ENCODE measurements at regions not wholly inside any gene's neighbourhood (a gene's known extent, or its start where the extent isn't known, plus 50 kb on each side); places are given as distances from the start of the nearest gene placed in this dataset.
A peak's percentile ranks its signal among the peaks of the same experiment; 100 is the strongest.
"Not testable (repeated sequence)": the region's sequence is repeated elsewhere in the genome, so short reads cannot be mapped to it uniquely, and the experiment has no call there.

DNA sequence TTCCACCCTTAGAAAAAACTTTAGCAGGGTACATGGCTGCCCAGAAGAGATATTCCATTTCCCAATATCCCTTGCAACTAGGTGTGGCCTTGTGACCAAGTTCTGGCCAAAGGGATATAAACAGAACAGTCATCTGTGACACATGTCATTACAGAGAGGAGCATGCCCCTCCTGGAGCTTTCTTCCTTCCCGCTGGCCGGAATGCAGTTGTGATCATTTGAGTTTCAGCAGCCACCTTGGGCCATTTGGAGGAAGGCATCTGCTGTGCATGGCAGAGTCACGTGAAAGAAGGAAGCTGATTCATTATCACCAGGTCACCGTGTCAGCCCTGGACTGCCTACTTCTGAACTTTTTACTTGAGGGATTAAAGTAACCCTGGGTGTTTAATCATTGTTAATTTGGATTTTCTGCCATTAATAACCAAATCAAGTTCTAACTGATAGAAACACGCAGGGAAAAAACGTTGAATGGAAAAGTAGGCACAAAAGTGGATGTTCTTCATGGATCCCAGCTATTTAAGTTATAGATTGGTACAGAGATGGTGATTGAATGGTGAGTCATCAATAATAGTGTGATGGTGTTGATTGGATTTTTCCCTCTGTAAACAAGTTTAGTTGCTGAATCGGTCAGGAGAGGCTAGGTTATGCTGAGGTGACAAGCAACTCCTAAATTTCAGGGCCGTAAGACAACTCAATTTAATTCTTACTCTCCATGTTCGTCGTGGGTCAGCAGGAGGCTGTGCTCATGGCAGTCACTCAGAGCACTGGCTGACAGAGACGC, 80.7 kb upstream of the CCDC167 start:
- no peak for DNase-seq (ENCODE audit: low read depth)

DNA sequence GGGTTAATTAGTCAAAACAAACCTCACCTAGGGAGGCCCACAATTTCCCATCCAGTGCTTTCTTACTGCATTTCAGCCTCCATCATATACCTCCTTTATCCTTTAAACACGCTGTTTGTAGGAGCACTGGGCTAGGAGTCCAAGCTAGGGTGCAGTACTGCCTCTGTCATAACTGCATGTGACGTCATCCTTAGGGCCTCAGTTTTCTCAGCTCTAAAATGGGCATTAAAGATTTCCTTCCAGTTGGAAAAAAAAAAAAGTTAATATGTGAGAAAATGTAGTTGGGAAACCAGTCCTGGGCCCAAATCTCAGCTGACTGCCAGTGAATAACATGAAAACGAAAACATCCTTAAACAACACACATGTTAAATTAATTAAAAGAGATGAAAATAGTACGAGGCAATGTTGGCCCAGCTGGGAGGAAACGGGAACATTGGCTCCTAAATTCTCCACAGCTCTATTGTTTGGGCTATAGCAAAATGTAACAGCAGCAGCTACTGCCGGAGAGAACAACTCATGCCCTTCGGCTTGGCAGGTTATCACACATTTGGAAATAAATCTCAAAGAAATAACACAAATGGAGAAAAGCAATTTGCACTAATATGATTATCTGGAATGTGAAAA, 79.9 kb upstream of the CCDC167 start:
- DNase-seq (ENCODE audit: low read depth): peak; percentile 22

GRCh38 chr6:37578104-37578503, 78.4 kb upstream of the CCDC167 start:
- DNase-seq (ENCODE audit: low read depth): no peak

DNA sequence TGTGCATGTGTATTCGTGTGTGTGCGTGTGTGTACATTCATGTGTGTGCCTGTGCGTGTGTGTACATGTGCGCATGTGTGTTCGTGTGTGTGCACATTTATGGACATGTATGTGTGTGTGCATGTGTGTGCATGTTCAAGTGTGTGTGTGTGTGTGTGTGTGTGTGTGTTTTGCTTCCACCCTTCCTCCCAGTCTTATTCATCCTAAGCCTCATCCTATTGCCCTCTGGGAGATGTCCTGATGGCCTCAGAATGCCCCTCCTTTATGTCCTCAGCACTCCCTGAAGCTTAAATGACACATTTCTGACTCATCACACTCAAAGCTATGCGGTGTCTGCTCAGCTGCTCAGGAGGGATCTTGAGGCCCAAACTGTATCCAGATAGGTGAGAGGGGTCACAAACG, 76.6 kb upstream of the CCDC167 start:
- peak; percentile 11 for DNase-seq (ENCODE audit: low read depth)

- no peak for DNase-seq (ENCODE audit: low read depth)
Observed at GRCh38 chr6:37575221-37575620, 75.5 kb upstream of the CCDC167 start.

- DNase-seq (ENCODE audit: low read depth): no peak
Observed at GRCh38 chr6:37572334-37572733, 72.6 kb upstream of the CCDC167 start.

GRCh38 chr6:37570482-37571133, 70.9 kb upstream of the CCDC167 start:
- no peak for DNase-seq (ENCODE audit: low read depth)

GRCh38 chr6:37569743-37570481, 70.2 kb upstream of the CCDC167 start:
- DNase-seq (ENCODE audit: low read depth): no peak

DNA sequence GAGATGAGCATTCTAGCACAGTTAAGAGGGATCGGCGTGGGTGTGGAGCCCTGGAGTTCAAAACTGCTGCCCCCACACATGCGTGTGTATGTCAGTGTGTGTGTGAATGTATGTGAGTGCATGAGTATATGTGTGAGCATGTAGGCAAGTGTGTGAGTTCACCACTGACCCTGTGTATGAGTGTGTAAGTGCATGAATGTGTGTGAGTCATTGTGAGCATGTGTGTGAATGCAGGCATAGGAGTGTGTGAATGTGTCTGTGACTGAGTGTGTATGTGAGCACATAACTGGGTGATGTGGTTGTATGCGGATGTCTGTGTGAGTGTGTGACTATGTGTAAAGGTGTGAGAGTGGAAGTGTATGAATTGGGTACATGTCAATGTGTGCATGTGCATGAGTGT, 69.6 kb upstream of the CCDC167 start:
- no peak for DNase-seq (ENCODE audit: low read depth)

GRCh38 chr6:37566950-37567349, 67.3 kb upstream of the CCDC167 start:
- DNase-seq (ENCODE audit: low read depth): no peak

DNA sequence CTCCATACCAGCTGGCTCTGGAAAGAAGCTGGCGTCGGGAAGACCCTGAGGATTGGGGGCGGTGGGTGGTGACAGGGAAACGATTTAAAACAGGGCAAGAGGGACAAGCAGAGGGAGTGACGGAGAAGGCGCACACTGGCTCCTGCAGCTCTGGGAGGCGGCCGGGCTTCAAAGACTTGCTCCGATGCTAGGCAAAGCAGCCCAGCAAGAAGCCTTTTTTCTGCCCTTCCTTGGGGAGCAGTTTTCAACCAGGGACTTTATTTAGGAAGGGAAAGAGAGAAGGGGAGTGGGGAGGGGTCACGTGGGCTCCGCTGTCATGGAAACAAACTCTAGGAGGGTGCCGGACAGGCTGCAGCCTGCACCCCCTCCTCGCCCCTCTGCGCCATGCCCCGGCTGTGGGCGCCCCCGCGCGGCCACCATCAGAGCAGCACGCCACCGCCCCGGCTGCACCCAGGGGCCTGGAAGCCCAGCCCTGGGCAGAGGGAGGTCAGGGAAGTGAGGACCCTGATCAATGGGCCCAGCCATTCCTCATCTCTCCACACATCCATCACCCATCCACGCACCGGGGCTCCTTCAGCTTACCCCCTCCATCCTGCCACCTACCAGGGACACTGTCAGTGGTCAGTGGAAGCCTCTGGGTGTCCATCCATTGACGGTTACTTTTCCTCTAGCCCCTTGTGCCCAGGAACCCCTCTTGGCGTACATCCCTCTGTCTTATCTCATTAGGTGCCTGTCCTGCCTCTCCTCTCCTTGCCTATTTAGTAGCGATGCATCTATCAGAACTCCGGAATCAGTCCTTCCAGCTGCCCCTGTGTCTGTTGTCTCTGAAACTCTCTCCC, 66.6 kb upstream of the CCDC167 start:
- no peak for DNase-seq (ENCODE audit: low read depth)

- no peak for DNase-seq (ENCODE audit: low read depth)
Observed at GRCh38 chr6:37565267-37566110, 65.8 kb upstream of the CCDC167 start.

DNA sequence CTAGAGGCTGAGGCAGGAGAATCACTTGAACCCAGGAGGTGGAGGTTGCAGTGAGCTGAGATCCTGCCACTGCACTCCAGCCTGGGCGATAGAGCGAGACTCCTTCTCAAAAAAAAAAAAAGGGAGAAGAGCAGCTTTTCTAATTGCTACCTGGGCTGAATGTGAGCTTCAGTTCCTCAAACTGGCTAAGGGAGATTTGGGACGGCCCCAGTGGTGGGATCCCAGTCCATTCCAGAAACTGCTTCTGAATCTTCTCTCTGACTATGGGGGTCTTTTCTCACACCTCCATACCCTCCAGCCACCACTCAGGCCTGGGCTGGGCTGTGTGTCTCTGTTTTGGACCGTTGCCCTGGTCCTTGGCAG, 63.2 kb upstream of the CCDC167 start:
- not testable (repeated sequence) for DNase-seq (ENCODE audit: low read depth)

- DNase-seq (ENCODE audit: low read depth): no peak
Observed at GRCh38 chr6:37561361-37561760, 61.7 kb upstream of the CCDC167 start.

DNA sequence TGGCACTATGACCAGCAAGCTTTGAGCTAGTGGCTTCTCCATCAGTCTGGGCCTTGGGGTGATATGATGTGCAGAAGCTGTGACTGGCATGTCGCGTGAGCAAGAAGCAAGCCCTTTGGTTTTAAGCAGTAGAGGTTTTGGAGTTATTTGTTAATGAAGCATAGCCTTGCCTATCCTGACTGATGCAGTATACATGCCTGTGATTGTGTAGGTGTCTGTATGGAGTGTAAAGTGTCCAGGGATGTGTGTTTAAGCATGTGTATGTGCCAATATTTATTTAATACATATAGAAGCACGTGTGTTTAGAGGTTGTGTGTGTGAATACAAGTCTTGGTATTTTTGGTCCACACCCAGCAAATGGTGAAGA, 61.0 kb upstream of the CCDC167 start:
- DNase-seq (ENCODE audit: low read depth): no peak

- no peak for DNase-seq (ENCODE audit: low read depth)
Observed at GRCh38 chr6:37559501-37559900, 59.8 kb upstream of the CCDC167 start.

DNA sequence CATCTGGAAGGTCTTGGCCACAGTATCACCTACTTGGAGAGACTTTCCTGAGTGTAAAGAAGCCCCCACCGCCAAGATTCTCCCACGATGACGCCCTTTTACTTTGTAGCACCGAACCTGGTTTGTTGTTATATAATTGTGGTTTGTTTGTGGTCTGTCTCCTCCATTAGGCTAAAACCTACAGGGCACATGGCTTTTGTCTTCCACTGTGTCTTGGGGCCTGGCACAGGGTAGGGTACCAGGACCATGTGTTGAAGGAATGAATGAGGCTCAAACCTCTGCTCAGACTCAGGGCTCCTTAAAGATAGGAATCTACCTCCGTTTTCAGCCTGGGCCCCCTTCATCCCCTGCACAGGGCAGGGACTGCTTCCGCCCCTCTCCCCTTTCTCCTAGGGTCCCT, 59.4 kb upstream of the CCDC167 start:
- DNase-seq (ENCODE audit: low read depth): no peak

DNA sequence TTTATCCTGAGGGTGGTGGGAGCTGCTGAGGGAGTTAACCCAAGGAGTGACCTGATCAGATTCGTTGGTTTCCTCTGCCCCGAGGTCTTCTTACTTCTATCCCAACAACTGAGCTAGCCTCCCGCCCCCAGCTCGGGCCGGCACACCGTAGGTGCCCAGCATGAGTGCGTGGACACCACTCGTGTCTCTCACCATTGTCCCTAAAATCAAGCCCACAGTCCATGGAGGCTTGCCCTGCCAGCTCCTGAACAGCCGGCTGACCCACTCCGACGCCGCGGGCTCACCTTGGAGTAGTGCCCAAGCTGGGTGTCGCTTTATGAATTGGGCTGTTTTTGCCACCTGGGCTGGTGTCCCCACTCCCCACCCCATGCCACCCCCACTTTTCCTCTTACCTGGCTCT, 59.0 kb upstream of the CCDC167 start:
- DNase-seq (ENCODE audit: low read depth): no peak

- DNase-seq (ENCODE audit: low read depth): no peak
Observed at GRCh38 chr6:37558168-37558567, 58.5 kb upstream of the CCDC167 start.

DNA sequence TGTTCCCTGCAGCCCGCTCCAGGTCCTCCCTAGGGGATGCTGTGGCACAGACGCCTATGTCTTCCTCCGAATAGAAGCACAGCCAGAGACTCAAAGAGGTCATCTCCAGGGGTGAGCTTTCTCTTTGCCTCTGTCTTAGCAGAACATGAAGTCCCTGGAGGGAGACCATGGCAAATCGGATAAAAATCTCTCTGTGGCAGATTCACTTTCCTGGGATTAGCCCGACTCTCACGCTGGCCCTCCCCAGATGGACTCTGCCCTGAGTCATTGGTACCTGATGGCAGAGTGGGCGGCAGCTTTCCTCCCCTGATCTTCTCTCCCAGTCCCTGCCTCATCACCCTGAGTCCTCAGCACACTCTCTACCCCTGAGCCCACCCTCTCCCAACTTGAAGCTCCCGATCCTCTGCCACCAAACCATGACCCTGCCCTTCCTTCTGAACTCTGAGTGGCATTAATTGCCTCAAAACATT, 58.0 kb upstream of the CCDC167 start:
- no peak for DNase-seq (ENCODE audit: low read depth)

Data from fibroblast of gingiva (primary cell).